Gastroesophageal sphincter (tissue), 3 donors: ENCODE measurements at regions not wholly inside any gene's neighbourhood (a gene's known extent, or its start where the extent isn't known, plus 50 kb on each side); places are given as distances from the start of the nearest gene placed in this dataset.

Experiments used
- EP300 ChIP-seq: sonication (generic); formaldehyde crosslinking; IDR thresholded peaks from one replicate; pipeline ENCODE4 v1.6.1; 2017; ENCODE audit warnings: antibody characterized with exemption, mild to moderate bottlenecking
- POLR2A ChIP-seq, 2 donors: fragments of 450-650 bp; IDR thresholded peaks; one replicate each; pipeline ENCODE4 v1.6.1; 2017; ENCODE audit warnings: antibody characterized with exemption in 2 of 2, mild to moderate bottlenecking in 2 of 2, moderate library complexity in 1 of 2
- POLR2AphosphoS5 ChIP-seq: sonication (generic); formaldehyde crosslinking; IDR thresholded peaks from one replicate; pipeline ENCODE4 v1.6.1; 2017; ENCODE audit warnings: antibody characterized with exemption
- TF ChIP-seq, protein P1 (sequence below), 4 experiments: fragments of 200-600 bp in 2 of 4; fragments of 450-650 bp in 2 of 4; sonication (generic) in 1 of 4; IDR thresholded peaks; one replicate each; pipeline ENCODE4 v1.5.1; 2017 to 2019; ENCODE audit warnings: antibody characterized with exemption in 4 of 4, mild to moderate bottlenecking in 2 of 4, moderate library complexity in 2 of 4

DNA sequence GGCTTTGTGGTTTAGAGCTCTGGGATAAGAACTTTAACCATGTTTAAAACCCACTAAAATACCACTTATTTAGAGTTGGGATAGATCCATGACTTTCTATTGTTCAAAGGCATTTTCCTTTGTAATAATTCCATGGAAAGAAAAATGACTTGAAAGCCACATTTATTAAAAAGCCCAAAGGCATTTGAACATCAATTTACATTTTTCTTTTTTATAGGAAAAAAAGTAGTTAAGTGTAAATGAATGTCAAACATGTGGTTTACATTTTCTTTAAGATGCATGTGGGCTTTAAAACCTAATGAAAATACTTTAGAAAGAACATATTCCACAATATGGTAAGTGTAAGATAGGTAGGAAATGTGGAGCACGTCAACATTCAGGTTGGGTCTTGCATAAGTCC lies 443.2 kb downstream of the TOX3 start:
- TF ChIP-seq, protein P1, sequence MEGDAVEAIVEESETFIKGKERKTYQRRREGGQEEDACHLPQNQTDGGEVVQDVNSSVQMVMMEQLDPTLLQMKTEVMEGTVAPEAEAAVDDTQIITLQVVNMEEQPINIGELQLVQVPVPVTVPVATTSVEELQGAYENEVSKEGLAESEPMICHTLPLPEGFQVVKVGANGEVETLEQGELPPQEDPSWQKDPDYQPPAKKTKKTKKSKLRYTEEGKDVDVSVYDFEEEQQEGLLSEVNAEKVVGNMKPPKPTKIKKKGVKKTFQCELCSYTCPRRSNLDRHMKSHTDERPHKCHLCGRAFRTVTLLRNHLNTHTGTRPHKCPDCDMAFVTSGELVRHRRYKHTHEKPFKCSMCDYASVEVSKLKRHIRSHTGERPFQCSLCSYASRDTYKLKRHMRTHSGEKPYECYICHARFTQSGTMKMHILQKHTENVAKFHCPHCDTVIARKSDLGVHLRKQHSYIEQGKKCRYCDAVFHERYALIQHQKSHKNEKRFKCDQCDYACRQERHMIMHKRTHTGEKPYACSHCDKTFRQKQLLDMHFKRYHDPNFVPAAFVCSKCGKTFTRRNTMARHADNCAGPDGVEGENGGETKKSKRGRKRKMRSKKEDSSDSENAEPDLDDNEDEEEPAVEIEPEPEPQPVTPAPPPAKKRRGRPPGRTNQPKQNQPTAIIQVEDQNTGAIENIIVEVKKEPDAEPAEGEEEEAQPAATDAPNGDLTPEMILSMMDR (IDR thresholded peaks at IDR 0.05): no peak
- TF ChIP-seq EP300 (no peak), POLR2A (IDR thresholded peaks at IDR 0.05) (no peak), POLR2AphosphoS5 (no peak)
